ENCODE measurements at regions not wholly inside any gene's neighbourhood (a gene's known extent, or its start where the extent isn't known, plus 50 kb on each side); places are given as distances from the start of the nearest gene placed in this dataset.

DNA sequence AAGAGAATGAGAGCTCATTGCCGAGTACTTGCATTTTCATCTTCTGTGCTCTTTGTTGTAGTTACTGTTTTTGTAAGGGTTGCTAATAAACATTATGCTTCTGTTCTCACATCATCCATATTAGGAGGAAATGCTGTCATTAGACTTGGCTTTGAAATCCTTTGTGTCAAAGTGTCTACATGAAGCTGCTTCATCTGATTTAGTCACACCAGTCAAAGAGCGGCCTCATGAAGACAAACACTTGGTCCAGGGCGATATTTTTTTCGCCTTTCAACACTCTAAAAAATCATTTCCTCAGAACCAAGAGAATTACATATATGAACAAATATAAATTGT lies 105.0 kb downstream of the SPRY2 start:
- no peak for ATAC-seq

DNA sequence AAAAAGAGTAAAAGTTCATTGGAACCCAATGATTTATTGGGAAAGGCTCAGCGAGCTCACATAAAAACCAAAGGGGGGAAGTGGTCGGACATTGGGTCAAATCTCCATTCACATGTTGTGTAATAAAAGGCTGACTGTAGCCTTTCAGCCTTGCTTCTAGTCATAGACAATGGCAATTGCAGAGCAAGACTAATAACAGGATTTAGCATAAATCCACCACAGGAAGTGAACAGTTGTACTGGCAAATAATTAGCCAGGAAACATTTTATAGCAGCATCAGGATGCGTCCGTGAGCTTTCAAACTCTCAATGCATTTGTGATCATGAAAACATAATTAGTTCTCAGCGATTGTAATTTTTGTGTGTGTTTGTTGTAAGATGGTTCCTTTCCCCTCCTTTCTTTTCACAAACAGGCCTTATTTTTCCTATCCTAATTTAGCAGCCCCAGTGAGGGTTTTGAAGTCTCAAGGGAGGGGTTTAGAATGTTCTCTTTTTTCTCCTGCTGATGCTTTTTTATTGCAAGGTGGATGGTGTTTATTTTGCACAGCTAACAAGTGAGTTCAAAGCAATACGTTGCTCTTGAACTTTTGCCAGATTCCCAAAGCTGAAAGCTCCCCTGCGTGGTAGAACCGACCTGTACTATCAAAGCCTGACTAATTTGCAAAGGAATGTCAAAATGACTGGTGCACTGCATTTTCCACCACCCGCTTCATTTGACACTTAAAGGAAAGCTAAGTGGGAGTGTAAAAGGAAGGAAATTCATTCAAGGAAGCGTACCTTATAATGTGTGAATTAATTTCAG lies 105.6 kb downstream of the SPRY2 start:
- no peak for ATAC-seq

DNA sequence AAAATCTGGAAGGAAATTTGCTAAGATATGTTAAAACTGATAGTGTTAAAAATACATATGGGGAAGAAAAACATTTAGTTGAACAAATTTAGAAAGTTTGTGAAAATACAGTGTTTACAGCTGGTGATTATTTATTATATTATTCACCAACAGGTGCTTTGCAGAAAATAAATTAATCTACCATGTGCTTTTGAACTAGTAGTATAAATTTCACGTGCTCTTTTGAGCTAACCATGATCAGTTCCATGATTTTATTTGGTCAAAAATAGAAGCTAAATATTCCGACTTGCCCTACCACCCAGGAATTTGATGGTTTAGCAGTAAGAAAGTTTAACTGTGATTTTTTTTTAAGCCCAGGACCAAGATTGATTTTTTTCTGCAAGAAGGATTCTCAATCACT lies 113.3 kb downstream of the SPRY2 start:
- ATAC-seq: no peak

DNA sequence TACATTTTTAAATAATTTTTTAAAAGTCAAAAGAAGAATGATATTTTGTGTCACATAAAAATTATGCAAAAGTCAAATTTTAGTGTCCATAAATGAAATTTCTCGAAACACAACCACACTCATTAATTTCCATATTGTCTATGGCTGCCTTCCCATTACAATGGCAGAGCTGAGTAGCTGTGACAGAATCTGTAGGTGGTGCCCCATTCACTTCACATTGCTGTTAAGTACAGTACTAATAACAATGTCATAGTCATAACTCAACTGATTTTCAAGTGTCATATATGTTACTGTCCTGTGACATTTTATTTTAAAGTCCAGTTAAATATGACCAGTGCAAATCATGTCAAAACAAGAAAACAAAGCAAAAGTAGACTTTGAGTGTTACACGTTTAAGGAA lies 114.3 kb downstream of the SPRY2 start:
- no peak for ATAC-seq

DNA sequence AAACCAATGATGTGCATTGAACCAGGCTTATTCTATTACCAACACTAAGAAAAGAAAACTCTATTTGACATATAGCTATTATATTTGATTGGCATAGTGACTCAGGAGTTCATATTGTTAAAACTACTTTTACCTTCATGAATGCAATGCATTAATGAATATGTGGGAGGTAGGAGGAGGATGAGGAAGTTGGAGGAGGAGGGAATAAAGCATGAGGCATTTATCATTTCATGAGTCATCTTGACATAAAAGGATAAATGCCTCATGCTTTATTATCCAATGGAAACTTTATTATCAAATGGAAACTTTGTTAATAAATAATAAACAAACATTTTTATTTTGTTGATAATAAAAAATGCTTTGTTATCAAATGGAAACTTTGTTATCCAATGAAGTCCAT lies 116.5 kb downstream of the SPRY2 start:
- no peak for ATAC-seq

DNA sequence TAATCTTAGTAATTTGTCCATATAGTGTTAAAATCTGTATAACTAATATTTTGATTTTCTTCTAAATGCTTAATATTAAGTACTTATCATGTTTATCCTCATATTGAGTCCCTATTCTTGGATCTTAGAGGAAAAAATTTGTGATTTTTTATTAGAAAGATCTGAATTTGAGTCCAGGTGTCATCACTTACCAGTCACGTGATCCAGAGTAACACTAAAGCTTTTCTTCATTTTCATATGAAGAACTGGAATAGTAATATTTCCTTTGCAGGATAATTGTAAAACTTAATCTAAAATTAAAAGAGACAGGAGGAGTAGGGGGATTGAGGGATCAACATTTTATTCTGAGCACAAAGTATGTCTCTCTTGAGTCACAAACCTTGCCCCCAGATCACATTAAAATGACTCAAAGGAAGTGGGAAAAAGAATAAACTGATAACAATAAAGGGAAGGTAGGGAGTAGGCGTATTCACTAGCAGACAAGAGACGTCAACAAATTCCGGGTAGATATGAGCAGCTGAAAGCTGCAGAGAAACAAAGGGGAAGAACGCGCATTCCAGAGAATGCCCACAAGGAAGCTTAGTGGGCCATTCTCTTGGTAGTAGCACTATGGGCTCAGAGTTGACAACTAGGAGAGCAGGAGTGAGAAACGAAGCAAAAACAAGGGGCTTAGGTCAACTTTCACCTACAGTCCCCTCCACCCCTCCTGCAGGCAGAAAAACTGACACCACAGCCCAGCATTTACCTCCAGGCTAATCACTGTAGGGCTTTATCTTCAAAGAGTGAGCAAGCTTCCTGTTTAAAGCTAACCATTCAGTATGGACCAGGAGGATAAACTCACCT lies 123.1 kb downstream of the SPRY2 start:
- ATAC-seq: no peak

DNA sequence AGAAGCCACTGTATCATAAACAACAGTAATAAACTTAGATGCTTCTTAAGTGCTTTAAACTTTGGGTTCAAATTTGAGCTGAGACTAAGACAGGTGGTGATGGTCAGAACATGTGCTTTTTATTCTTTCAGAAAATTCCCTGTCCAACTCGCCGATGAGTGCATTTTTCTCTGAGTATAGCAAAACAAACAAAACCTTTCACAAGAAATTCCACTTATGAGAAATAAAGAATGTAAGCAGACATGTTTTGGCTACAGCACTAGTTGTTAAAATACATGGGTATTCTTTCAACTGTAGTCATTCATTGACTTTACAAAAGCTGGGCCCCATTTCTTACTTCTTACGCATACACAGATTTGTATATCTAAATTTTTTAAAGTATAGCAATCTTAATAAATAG lies 125.6 kb downstream of the SPRY2 start:
- no peak for ATAC-seq

DNA sequence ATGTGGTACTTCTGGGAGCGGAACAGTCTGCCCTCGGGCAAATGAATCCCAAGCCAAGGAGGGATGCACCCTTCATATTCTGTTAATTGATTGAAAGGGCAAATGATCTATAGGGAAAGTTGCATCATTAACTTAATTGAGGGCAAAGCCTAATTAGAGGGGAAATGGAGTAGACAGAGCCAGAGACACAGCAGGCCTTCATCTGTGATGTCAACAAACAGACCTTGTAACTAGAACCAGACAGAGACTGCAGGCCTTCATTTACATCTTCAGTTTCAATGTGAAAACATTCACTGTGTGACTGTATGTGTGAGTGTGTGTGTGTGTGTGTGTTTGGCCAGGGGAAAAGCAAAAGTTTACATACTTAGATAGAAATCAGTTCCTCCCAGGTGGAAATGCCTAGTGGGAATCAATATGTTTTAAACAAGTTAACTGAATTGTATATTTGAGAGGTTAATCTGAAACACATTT lies 126.4 kb downstream of the SPRY2 start:
- ATAC-seq: no peak

DNA sequence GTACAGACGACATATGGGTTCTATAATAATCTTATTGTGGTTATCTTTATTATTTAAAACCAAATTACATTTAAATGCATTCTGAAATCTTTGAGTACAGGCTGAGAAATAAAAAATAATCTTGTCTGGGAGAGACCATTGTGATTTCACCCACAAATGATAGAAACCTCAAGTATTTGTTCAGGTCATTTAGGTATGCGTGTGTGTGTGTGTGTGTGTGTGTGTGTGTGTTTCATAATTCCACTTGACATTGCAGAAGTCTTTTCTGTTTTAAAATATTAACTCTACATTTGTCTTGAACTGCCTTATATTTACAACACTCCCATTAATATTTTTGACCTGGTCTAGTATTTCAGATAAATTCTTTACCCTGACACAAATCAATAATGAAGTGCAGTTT lies 126.9 kb downstream of the SPRY2 start:
- ATAC-seq: no peak

DNA sequence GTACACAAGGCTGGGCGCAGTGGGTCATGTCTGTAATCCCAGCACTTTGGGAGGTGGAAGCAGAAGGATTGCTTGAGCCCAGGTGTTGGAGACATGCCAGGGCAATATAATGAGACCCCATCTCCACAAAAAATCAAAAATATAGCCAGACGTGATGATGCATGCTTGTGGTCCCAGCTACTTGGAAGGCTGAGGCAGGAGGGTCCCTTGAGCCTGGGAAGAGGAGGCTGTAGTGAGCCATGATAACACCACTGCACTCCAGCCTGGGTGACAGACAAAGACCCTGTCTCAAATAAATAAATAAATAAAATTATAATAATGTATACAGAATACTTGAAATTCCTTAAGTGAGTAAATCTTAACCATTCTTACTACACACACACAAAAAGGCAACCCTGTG lies 127.7 kb downstream of the SPRY2 start:
- ATAC-seq: no peak

DNA sequence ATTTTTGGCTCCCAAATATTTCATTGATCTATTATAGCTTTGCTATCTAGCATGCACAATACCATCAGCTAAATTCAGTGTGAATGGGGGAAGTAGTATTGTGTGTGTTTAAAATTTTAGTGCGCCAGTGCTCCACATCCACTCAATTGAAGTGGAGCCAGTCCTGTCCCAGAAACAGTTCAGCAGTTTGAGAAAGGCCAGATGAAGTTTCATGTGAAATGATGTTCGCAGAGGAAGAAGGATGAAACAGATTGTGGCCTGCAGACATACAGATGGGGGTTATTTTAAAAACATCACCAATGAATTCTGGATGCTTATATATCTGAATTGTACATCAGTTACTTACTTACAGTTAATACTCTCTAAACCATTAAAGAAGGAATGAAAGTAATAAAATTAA lies 129.4 kb downstream of the SPRY2 start:
- no peak for ATAC-seq

DNA sequence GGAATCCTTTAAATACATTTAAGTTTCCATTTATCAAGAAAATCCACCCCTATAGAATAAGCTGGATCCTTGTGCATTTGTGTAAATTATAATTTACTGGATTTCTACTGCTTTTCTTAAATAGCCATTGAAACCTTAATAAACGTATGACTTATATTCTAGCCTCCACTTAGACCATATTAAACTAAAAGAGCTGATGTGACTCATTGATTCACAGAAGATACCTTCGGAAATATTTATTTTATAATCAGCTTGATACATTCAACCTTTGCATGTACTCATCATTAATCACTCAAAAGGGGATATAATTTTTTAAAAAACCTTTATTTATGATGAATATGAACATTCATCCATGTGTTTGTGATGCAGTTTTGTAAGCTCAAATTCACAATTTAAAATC lies 136.3 kb downstream of the SPRY2 start:
- no peak for ATAC-seq

DNA sequence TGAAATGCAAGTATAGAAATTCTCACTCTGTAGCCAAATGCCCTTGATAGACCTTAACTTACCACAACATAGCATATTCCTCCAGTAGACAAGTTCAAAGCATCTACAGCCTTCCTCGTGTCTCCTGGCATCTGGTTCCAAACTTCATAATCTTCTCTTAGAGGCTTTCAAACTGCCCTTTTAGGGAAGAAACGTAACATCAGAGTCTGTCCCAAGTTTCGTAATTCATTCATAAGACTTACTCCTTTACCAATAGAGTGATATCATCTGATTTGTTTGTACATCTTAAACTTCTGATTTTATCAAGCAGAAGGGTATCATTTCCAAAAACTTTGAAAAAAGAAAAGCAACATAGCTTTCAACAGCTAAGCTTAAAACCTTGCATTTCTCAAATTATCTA lies 137.4 kb downstream of the SPRY2 start:
- ATAC-seq: no peak

DNA sequence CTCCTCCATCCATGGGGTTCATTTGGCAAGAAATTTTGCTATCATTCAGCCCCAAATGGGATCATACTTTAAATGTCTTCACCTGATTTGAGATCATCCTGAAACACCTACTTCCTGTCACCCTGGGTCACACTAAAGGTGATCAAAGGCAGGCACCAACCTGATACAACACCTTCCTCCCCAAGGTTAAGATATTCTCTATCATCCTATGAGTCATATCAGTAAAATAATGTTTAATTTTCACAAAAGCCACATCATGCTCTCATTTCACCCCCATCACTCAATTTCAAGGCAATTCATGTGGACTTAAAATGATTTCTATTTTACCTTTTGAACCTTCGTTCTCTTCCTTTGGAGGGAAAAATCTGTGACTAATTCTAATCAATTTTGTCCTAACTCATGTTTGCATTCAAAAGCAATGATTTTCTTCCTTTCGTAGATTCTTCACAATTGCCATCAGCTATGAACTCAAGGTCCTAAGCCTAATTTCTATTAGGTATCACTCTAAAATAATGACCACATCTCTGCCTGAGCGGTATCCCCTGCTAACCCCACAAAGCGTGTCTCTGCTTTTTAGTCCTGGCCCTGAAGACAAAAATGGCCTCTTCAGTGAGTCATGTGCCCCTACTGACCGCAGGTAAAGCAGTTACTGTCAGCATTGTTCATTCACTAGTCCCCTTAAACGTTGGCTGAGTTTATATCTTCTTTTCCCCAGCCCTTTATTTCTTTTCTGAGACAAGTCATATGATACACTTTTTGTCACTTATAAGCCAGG lies 139.0 kb downstream of the SPRY2 start:
- no peak for ATAC-seq

DNA sequence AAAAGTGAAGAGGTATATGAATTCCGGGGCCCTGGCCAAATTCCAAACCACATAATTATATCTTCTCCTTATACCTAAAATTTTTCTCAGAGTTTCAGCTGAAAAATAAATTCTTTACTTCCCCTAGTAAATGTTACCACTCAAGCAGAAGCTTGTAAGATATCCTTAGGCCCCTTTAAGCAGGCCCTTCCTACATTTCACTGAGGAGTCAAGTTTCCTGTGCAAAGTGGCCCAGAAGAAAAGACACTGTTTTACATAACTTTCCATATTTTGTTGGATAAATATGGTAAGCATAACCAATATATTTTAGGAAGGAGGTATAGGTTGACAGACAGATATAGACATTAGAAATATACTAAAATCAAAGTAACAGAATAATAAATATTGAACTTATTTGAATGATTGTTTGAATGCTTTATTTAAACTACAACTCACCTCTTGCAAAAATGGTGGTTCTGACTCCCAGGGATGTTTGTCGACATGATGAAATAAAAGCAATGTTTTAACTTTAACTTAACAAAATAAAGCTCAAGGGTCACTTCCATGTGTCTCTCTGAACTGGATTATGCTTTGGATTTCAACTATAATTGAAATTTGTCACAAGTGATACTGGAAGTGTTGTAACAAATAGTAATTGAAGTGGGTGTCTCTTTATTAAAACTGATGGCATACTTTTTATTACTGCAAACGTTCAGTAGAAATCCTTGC lies 141.2 kb downstream of the SPRY2 start:
- ATAC-seq: no peak

DNA sequence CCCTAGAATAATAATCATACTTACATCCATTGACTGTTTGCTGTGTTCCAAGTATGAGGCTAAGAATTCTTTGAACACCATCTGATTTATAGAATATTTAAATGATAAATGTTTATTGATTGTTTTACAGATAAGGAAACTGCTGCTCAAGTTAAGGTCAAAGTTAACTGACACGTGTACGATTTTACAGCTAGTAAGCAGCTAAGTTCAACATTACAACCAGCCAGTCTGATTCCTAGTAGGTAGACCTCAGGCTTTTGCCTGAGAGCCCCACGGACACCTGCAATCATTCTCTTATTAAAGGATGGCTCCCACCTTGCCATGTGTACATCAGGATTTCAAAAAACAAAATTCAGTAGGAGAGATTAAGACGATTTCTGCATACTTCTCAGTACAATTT lies 141.9 kb downstream of the SPRY2 start:
- no peak for ATAC-seq

DNA sequence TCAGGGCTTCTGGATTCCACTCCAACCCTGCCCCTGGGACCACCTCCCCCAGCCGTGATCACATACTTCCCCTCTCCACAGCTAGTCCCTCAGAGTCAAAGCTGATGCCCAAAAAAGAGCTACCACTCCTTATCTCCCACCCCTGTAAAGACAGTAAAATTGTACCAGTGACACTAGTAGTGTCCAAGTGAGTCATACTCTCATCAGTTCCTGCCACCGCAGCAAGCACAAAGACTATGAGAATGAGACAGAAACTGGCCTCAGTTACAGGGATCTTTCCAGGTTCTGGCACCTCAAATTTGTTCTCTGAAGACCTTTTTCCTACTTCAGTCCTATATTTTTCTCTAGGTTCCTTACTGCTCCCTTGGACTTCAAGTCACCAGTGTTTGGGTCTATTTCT lies 144.2 kb downstream of the SPRY2 start:
- no peak for ATAC-seq

DNA sequence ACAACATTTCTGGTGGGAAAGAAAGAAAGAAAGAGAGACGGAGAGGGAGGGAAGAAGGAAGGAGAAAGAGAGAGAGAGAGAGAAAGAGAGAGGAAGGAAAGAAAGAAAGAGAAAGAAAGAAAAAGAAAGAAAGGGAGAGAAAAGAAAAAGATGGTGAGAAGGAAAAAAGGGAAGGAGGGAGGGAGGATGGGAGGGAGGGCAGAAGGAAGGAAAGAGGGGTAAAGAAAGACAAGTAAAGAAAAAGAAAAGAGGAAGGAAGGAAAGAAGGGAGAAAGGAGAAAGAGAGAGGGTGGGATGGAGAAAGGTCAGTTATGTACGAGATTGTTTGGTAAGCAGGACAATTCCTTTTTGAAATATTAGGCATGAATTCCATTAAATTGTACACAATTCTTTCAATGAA lies 145.3 kb downstream of the SPRY2 start:
- ATAC-seq: no peak

DNA sequence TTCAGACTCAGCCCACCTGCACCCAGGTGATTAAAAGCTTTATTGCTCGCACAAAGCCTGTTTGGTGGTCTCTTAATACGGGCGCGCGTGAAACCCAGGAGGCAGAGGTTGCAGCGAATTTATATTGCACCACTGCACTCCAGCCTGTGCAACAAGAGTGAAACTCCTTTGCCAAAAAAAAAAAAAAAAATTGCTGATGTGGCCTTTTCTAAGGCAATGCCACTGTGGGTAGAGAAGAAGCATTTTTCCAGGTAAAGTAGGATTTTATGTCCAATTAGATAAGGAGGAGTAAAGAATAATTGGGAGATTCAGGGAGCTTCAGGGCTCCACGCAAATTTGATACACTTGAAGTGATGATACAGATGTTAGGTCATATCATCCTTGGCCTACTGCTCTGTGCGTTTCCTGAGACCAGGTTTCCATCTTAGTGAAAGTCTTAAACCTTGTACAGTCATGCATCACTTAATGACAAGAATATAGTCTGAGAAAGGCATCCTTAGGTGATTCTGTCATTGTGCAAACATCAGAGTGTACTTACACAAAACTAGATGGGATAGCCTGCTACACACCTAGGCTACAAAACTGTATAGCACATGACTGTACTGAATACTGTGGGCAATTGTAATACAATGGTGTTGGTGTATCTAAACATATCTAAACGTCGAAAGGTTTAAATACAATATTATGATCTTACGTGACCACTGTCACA lies 150.9 kb downstream of the SPRY2 start:
- no peak for ATAC-seq

DNA sequence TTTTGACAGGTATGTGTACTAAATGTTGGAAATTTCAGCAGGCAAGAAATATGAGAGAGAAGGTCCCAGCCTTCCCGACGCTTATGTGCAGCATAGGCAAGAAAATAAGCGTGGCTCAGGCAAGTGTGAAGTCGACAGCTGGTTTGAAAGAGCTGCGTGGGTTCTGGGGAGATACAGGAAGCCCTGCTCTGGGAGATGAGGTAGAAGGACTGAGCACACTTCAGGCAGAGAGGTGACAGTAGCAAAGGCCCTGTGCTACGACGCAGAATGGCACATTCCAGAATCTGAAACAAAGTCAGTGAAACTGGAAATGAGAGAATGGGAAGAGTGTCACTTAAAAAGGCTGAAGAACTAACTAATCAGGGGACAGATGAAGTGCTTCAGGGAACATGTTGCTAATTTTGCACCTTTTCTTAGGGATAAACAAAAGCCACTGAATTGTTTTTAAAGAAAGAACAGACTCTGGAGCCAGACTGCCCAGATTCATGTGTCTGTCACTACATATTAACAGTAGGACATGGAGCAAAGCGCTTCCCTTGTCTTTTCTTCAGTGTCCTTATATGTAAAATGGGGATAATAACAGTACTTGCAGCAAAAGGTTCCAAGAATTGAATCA lies 160.1 kb downstream of the SPRY2 start:
- ATAC-seq: no peak

DNA sequence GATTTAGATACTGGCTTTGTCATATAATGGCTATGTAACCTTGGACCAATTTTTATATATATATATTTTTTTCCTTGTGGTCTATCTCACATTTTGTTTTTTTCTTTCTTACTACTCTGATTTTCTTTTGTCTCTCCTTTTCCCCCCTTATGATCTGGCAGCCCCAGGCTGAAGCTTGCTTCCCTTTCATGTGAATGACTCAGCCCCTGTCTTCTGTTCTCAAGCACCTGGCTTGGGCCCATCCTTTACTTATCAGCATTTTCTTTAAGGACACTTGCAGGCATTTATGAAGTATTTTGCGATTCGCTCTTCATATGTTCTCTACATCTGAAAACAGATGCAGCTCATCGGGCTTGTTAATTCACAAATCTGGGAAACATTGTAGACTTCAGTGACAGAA lies 163.6 kb downstream of the SPRY2 start:
- ATAC-seq: no peak

DNA sequence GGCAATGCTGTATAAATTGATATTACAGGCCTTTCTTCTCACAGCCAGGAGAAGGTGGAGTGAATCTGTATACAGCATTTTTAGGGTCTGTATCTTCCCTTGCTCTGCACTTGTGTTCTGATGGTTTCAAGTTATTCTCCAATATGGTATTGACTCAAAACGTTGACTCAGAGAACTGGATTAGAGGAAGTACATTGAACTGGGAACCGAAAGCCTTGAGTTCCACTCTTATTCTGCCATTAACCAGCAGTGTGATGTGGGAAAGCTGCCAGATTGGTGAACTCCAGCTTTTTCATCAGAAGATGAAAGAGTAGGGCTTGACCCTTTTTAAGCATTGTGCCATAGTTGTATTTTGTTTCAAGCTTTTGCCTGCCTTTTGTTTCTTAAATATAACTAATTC lies 167.7 kb downstream of the SPRY2 start:
- ATAC-seq: no peak

Measured in activated CD4-positive, CD25-positive, alpha-beta regulatory T cell treated with anti-CD3 and anti-CD28 coated beads, Interleukin-2, amount 50 U/mL, for 24 hours (primary cell).